ENCODE measurements at regions not wholly inside any gene's neighbourhood (a gene's known extent, or its start where the extent isn't known, plus 50 kb on each side); places are given as distances from the start of the nearest gene placed in this dataset.
"Not testable (repeated sequence)": the region's sequence is repeated elsewhere in the genome, so short reads cannot be mapped to it uniquely, and the experiment has no call there.

- not testable (repeated sequence) for DNase-seq
Observed at GRCh38 chr10:29236910-29237309, 52.0 kb upstream of the LYZL1 start.

- DNase-seq, result no peak
Observed at GRCh38 chr10:29237786-29238185, 51.1 kb upstream of the LYZL1 start.

GRCh38 chr10:29238523-29239135 is 50.2 kb upstream of the LYZL1 start:
- DNase-seq, result no peak
